ENCODE measurements at regions not wholly inside any gene's neighbourhood (a gene's known extent, or its start where the extent isn't known, plus 50 kb on each side); places are given as distances from the start of the nearest gene placed in this dataset.

DNA sequence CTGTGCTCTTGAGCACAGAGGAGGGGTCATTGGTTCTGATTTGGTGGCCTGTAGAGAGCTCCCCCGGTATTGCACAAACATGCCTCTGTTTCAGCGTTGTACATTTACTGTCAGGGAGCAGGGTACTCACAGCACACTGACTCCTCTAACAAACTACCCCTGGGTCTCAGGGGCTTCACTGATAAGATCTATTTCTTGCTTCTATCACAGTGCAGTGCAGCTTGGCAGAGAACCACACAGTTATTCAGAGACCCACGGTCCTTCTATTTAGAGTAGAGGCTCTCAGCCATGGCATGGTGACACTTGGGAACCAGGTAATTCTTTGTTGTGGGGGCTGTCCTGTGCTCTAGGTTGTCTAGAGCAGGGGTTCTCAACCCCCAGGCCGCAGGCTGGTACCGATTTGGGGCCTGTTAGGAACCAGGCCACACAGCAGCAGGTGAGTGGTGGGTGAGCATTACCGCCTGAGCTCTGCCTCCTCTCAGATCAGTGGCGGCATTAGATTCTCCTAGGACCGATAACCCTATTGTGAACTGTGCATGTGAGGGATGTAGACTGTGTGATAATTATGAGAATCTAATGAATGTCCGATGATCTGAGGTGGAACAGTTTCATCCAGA, 133.4 kb upstream of the MYCN start:
- no peak overlapping the region for H3K9ac ChIP-seq (ENCODE audit: insufficient read depth, low read length)
- H3K4me3 ChIP-seq (replicated peaks in 1 of 4; ENCODE audit: control extremely low read depth in 1 of 4, insufficient read depth in 1 of 4, low read depth in 3 of 4, low read length in 4 of 4), result no peak overlapping the region
- no peaks in the 10 kb centered on the region for H3K27me3 ChIP-seq (ENCODE audit: control insufficient read depth, insufficient read depth, low read length)
- no peak overlapping the region for H3K4me2 ChIP-seq (ENCODE audit: extremely low read depth, insufficient read depth, low read length)
- no peaks in the 10 kb centered on the region for H4K20me1 ChIP-seq (ENCODE audit: control insufficient read depth, extremely low read depth, insufficient read depth, low read length)
- no peak overlapping the region for H2AFZ ChIP-seq (ENCODE audit: low read length)
- H3K4me1 ChIP-seq (ENCODE audit: control insufficient read depth, extremely low read depth, insufficient read depth, low read length), result no peaks in the 10 kb centered on the region
- H3K9me3 ChIP-seq (ENCODE audit: control insufficient read depth, insufficient read depth, low read depth, low read length), result no peaks in the 10 kb centered on the region
- no peak for TF ChIP-seq CTCF (conservative IDR thresholded peaks at IDR 0.05 in 1 of 2, IDR thresholded peaks at IDR 0.05 in 1 of 2; ENCODE audit: low read depth in 1 of 2, low read length in 2 of 2)
- no peaks in the 10 kb centered on the region for H3K79me2 ChIP-seq (ENCODE audit: control insufficient read depth, insufficient read depth, low read length)
- no peak for DNase-seq (ENCODE audit: low read depth in 2 of 2)
- no peaks in the 10 kb centered on the region for H3K36me3 ChIP-seq (ENCODE audit: control insufficient read depth, insufficient read depth, low read length)
- no peak overlapping the region for H3K27ac ChIP-seq (ENCODE audit: insufficient read depth, low read length)

DNA sequence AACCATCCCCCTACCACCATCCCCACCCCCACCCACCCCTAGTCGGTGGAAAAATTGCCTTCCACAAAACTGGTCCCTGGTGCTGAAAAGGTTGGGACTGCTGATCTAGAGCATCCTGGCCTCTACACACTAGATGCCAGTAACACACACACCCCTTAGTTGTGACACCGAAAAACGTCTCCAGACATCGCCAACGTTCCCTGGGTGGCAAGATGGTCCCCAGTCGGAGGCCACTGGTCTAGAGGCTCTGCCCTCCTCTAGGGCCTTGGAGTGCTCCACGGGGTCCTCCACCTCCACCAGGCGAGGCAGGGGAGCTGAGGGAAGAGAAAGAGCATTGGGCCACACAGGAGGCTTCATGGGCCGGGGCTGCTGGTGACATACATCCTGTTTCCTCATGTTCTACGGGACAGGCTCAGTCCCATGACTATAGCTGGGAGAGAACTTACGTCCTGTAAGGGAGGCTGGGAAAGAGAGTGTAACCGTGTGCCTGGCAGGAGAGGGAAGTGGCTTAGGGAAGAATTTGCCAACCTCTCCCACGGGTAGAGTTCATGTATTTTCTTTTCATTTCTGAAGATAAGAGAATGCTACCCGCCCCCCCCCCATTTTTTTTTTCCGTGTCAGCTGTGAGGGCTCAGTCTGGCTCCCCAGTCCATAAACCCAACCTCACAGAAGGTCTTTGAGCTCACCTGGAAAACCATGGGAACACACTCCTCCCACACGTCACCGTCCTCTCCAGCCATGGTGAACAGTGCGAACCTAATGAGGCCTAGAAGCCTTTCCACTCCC, 132.7 kb upstream of the MYCN start:
- Histone ChIP-seq H3K4me2 (ENCODE audit: extremely low read depth, insufficient read depth, low read length) (no peak overlapping the region), H3K4me1 (ENCODE audit: control insufficient read depth, extremely low read depth, insufficient read depth, low read length) (no peaks in the 10 kb centered on the region), H3K27ac (ENCODE audit: insufficient read depth, low read length) (no peak overlapping the region), H3K4me3 (replicated peaks in 1 of 4; ENCODE audit: control extremely low read depth in 1 of 4, insufficient read depth in 1 of 4, low read depth in 3 of 4, low read length in 4 of 4) (no peak overlapping the region), H2AFZ (ENCODE audit: low read length) (no peak overlapping the region), H3K36me3 (ENCODE audit: control insufficient read depth, insufficient read depth, low read length) (no peaks in the 10 kb centered on the region), H3K9ac (ENCODE audit: insufficient read depth, low read length) (no peak overlapping the region), H4K20me1 (ENCODE audit: control insufficient read depth, extremely low read depth, insufficient read depth, low read length) (no peaks in the 10 kb centered on the region), H3K9me3 (ENCODE audit: control insufficient read depth, insufficient read depth, low read depth, low read length) (no peaks in the 10 kb centered on the region), H3K79me2 (ENCODE audit: control insufficient read depth, insufficient read depth, low read length) (no peaks in the 10 kb centered on the region), H3K27me3 (ENCODE audit: control insufficient read depth, insufficient read depth, low read length) (no peaks in the 10 kb centered on the region)
- no peak for TF ChIP-seq EZH2 (IDR thresholded peaks at IDR 0.05; ENCODE audit: low read length, missing control alignments)
- no peak for TF ChIP-seq CTCF (conservative IDR thresholded peaks at IDR 0.05 in 1 of 2, IDR thresholded peaks at IDR 0.05 in 1 of 2; ENCODE audit: low read depth in 1 of 2, low read length in 2 of 2)
- DNase-seq (ENCODE audit: low read depth in 2 of 2), result no peak

DNA sequence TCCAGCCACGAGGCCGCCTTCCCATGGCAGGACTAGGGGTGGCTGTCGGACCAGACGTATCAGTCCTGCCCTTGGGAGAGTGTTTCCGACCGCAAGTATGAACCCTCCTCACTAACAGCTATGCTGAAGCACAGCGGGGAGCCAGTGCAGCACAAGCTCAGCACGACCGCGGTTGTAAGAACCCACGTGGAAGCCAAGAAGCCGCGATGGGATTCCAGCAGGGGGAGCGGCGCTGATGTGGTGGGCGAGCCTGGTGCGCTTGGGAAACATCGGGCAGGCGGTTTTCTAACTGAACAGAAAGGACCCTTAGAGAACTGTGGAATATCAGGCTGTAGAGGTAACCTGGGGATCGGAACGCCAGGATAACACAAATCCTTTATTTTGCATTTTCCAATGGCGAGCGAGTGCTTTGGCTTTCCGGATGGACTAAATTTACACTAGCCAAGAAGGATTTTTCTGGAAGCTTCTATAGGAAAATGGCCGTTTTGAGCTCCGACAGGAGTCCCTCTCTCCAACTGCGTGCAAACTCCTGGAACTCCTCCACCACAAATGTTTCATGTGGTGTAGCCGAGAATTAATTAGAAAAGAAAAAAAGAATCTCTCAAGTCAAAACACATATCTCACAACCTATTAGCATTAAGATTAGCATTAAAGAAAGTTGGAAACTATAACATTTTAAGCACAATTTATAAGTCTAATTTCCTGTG, 132.0 kb upstream of the MYCN start:
- TF ChIP-seq CTCF (conservative IDR thresholded peaks at IDR 0.05 in 1 of 2, IDR thresholded peaks at IDR 0.05 in 1 of 2; ENCODE audit: low read depth in 1 of 2, low read length in 2 of 2) (no peak), EZH2 (IDR thresholded peaks at IDR 0.05; ENCODE audit: low read length, missing control alignments) (no peak)
- Histone ChIP-seq H3K4me1 (ENCODE audit: control insufficient read depth, extremely low read depth, insufficient read depth, low read length) (no peaks in the 10 kb centered on the region), H3K27me3 (ENCODE audit: control insufficient read depth, insufficient read depth, low read length) (no peaks in the 10 kb centered on the region), H3K9ac (ENCODE audit: insufficient read depth, low read length) (no peak overlapping the region), H4K20me1 (ENCODE audit: control insufficient read depth, extremely low read depth, insufficient read depth, low read length) (no peaks in the 10 kb centered on the region), H3K9me3 (ENCODE audit: control insufficient read depth, insufficient read depth, low read depth, low read length) (no peaks in the 10 kb centered on the region), H3K4me2 (ENCODE audit: extremely low read depth, insufficient read depth, low read length) (no peak overlapping the region), H3K4me3 (replicated peaks in 1 of 4; ENCODE audit: control extremely low read depth in 1 of 4, insufficient read depth in 1 of 4, low read depth in 3 of 4, low read length in 4 of 4) (no peak overlapping the region), H3K27ac (ENCODE audit: insufficient read depth, low read length) (no peak overlapping the region), H3K79me2 (ENCODE audit: control insufficient read depth, insufficient read depth, low read length) (no peaks in the 10 kb centered on the region), H3K36me3 (ENCODE audit: control insufficient read depth, insufficient read depth, low read length) (no peaks in the 10 kb centered on the region), H2AFZ (ENCODE audit: low read length) (no peak overlapping the region)
- no peak for DNase-seq (ENCODE audit: low read depth in 2 of 2)
